ENCODE measurements at regions not wholly inside any gene's neighbourhood (a gene's known extent, or its start where the extent isn't known, plus 50 kb on each side); places are given as distances from the start of the nearest gene placed in this dataset.

GRCh38 chr3:40642812-40643211 is 118.1 kb downstream of the ZNF621 start:
- no peak for TF ChIP-seq CTCF (IDR thresholded peaks at IDR 0.05; ENCODE audit: borderline replicate concordance, extremely low read depth, low read length, poor library complexity, severe bottlenecking)
- no peak for TF ChIP-seq EZH2 (IDR thresholded peaks at IDR 0.05; ENCODE audit: borderline replicate concordance, low read depth, low read length, severe bottlenecking)

All from DND-41 (cell line).